ENCODE measurements at regions not wholly inside any gene's neighbourhood (a gene's known extent, or its start where the extent isn't known, plus 50 kb on each side); places are given as distances from the start of the nearest gene placed in this dataset.

- Histone ChIP-seq H3K27me3 (no peaks in the 10 kb centered on the region), H3K36me3 (no peaks in the 10 kb centered on the region), H3K4me1 (peaks cover 0 to 7% (median 4%) of the 10 kb centered on the region in 3 donors), H3K27ac (no peak overlapping the region), H3K9me3 (no peaks in the 10 kb centered on the region), H3K4me3 (no peak overlapping the region)
- ATAC-seq: no peak
- WGBS, 2 donors (ENCODE audit: low coverage in 1 of 2): 79% methylated on average over 1 of the region's 1 CpG
- TF ChIP-seq EP300 (IDR thresholded peaks at IDR 0.05): no peak
- no peak for TF ChIP-seq POLR2A (IDR thresholded peaks at IDR 0.05)
- TF ChIP-seq CTCF (IDR thresholded peaks at IDR 0.05): no peak
- TF ChIP-seq POLR2AphosphoS5 (IDR thresholded peaks at IDR 0.05): no peak
These were observed 507.4 kb downstream of the KCTD12 start for GRCh38 chr13:76378767-76379166.

GRCh38 chr13:76363682-76364289, 522.4 kb downstream of the KCTD12 start:
- Histone ChIP-seq H3K9me3 (no peaks in the 10 kb centered on the region), H3K4me1 (peaks cover 0 to 3% (median 0%) of the 10 kb centered on the region in 3 donors), H3K27ac (no peak overlapping the region), H3K36me3 (no peaks in the 10 kb centered on the region), H3K27me3 (no peaks in the 10 kb centered on the region), H3K4me3 (no peak overlapping the region)
- TF ChIP-seq POLR2AphosphoS5 (IDR thresholded peaks at IDR 0.05): no peak
- TF ChIP-seq CTCF (IDR thresholded peaks at IDR 0.05): no peak
- 83 to 100% methylated on average over 2 of the region's 2 CpGs for WGBS, 2 donors (ENCODE audit: low coverage in 1 of 2)
- no peak for ATAC-seq

- H3K9me3 ChIP-seq: no peaks in the 10 kb centered on the region
- ATAC-seq: no peak
- H3K27ac ChIP-seq: no peak overlapping the region
- H3K4me3 ChIP-seq: no peak overlapping the region
- H3K27me3 ChIP-seq: no peaks in the 10 kb centered on the region
- TF ChIP-seq CTCF (IDR thresholded peaks at IDR 0.05) (no peak), EP300 (IDR thresholded peaks at IDR 0.05) (no peak), POLR2AphosphoS5 (IDR thresholded peaks at IDR 0.05) (no peak), POLR2A (IDR thresholded peaks at IDR 0.05) (no peak)
- peaks cover 0 to 3% (median 0%) of the 10 kb centered on the region in 3 donors for H3K4me1 ChIP-seq
- H3K36me3 ChIP-seq: no peaks in the 10 kb centered on the region
These were observed 524.3 kb downstream of the KCTD12 start for GRCh38 chr13:76361868-76362267.

GRCh38 chr13:76351541-76352229, 534.5 kb downstream of the KCTD12 start:
- no peaks in the 10 kb centered on the region for H3K4me1 ChIP-seq
- no peak overlapping the region for H3K4me3 ChIP-seq
- H3K27me3 ChIP-seq: no peaks in the 10 kb centered on the region
- no peaks in the 10 kb centered on the region for H3K36me3 ChIP-seq
- H3K9me3 ChIP-seq: no peaks in the 10 kb centered on the region
- TF ChIP-seq EP300 (IDR thresholded peaks at IDR 0.05): no peak
- TF ChIP-seq POLR2AphosphoS5 (IDR thresholded peaks at IDR 0.05): no peak
- TF ChIP-seq POLR2A (IDR thresholded peaks at IDR 0.05): no peak
- TF ChIP-seq CTCF (IDR thresholded peaks at IDR 0.05): no peak
- no peak for ATAC-seq
- 63 to 79% methylated on average over 5 of the region's 5 CpGs for WGBS, 2 donors (ENCODE audit: low coverage in 1 of 2)
- H3K27ac ChIP-seq: no peak overlapping the region

DNA sequence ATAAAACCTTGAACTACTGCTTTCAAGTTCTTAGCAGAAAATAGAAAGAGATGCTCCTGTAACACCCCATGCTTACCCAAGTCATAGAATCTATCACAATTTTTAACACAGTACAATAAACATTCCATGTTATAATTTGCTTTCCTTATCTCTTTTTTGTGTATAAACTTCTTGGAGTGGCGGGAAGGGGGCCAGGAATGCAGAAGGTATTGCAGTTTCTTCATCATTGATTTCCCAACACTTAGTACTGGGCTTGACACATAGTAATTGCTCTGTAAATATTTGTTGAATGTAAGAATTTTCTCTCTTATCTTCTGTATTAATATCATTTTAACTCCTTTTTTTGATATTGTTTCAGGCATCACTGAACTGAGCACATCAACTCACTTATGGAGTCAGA, 535.8 kb downstream of the KCTD12 start:
- ATAC-seq: no peak
- Histone ChIP-seq H3K27ac (no peak overlapping the region), H3K4me1 (no peaks in the 10 kb centered on the region), H3K9me3 (no peaks in the 10 kb centered on the region), H3K27me3 (no peaks in the 10 kb centered on the region), H3K4me3 (no peak overlapping the region), H3K36me3 (no peaks in the 10 kb centered on the region)
- TF ChIP-seq POLR2AphosphoS5 (IDR thresholded peaks at IDR 0.05) (no peak), EP300 (IDR thresholded peaks at IDR 0.05) (no peak), POLR2A (IDR thresholded peaks at IDR 0.05) (no peak), CTCF (IDR thresholded peaks at IDR 0.05) (no peak)
- 47% methylated on average over 1 of the region's 1 CpG; no CpG with 5 or more reads in 1 of the 2 donors for WGBS, 2 donors (ENCODE audit: low coverage in 1 of 2)
